GM12878 (cell line): ENCODE measurements at regions not wholly inside any gene's neighbourhood (a gene's known extent, or its start where the extent isn't known, plus 50 kb on each side); places are given as distances from the start of the nearest gene placed in this dataset.

Experiments
- ATAC-seq: fragments of 200-7000 bp; cut with Tn5 transposase; 3 replicates; pipeline ENCODE4 v1.9.1; 2020; ENCODE audit warnings: mild to moderate bottlenecking, moderate library complexity
- BruUV-seq: library from RNA; stranded (reverse); fragments of 400-500 nt; replicated peaks from 2 replicates; lab custom pipeline; 2021; lab: Mats Ljungman, UMichigan
- CTCF ChIA-PET: fragments of 300-600 bp; sonication (Branson Sonifier 250); formaldehyde crosslinking; extraction: SDS; loops from one replicate; lab custom pipeline; 2021; ENCODE audit warnings: inconsistent platforms; lab: Yijun Ruan, JAX
- POLR2A ChIA-PET: fragments of 350-600 bp; formaldehyde crosslinking; extraction: SDS; loops from one replicate; lab custom pipeline; 2021; ENCODE audit warnings: inconsistent platforms; lab: Charles Lee
- RAD21 ChIA-PET: fragments of 300-600 bp; sonication (Branson Sonifier 250); formaldehyde crosslinking; loops from one replicate; lab custom pipeline; 2023; ENCODE audit warnings: antibody characterized with exemption; ENCODE audit not compliant: unreplicated experiment; lab: Charles Lee
- SMC1A ChIA-PET: fragments of 300-600 bp; sonication (Branson Sonifier 250); formaldehyde crosslinking; loops from one replicate; lab custom pipeline; 2023; ENCODE audit not compliant: unreplicated experiment, uncharacterized antibody; lab: Charles Lee
- DNase-seq: peaks from one replicate; pipeline ENCODE4 v3.0.0-alpha.2; 2011; ENCODE audit warnings: low read depth, low spot score
- FAIRE-seq: peaks from 3 replicates; lab custom pipeline; 2011; peaks lifted over from hg19 to GRCh38; lab: Jason Lieb, UNC
- H2AFZ ChIP-seq: 2 replicates; pipeline ENCODE4 v1.6.0; 2011; ENCODE audit warnings: low read depth, low read length, control low read depth; ENCODE audit not compliant: control insufficient read depth
- H3K27ac ChIP-seq: 2 replicates; pipeline ENCODE4 v1.5.1; 2011; ENCODE audit warnings: control low read depth; ENCODE audit not compliant: control insufficient read depth, insufficient read depth
- H3K27me3 ChIP-seq, 2 experiments: replicated peaks in 1 of 2; 2 replicates each; pipeline versions ENCODE4 v1.6.0 to v1.6.1; 2011; ENCODE audit warnings: low read length in 1 of 2; ENCODE audit not compliant: control insufficient read depth in 2 of 2, insufficient read depth in 2 of 2
- H3K36me3 ChIP-seq, 2 experiments: 2 replicates each; pipeline ENCODE4 v1.5.1; 2011; ENCODE audit warnings: low read length in 1 of 2; ENCODE audit not compliant: control insufficient read depth in 2 of 2, insufficient read depth in 2 of 2
- H3K4me1 ChIP-seq: 2 replicates; pipeline ENCODE4 v1.6.1; 2011; ENCODE audit warnings: mild to moderate bottlenecking, low read length, moderate library complexity, mixed read lengths; ENCODE audit not compliant: control insufficient read depth, insufficient read depth
- H3K4me2 ChIP-seq: 2 replicates; pipeline ENCODE4 v1.6.0; 2011; ENCODE audit warnings: control low read depth; ENCODE audit not compliant: control insufficient read depth, insufficient read depth
- H3K4me3 ChIP-seq: fragments of 200-600 bp; sonication (generic); 2 replicates; pipeline ENCODE4 v1.5.1; 2016
- H3K79me2 ChIP-seq: 2 replicates; pipeline ENCODE4 v1.6.0; 2011; ENCODE audit warnings: low read length; ENCODE audit not compliant: control insufficient read depth, insufficient read depth
- H3K9ac ChIP-seq: 2 replicates; pipeline ENCODE4 v1.8.0; 2011; ENCODE audit warnings: low read length, control low read depth, mixed read lengths; ENCODE audit not compliant: control insufficient read depth, insufficient read depth
- H3K9me3 ChIP-seq: replicated peaks from 3 replicates; pipeline ENCODE4 v1.5.1; 2011; ENCODE audit warnings: mild to moderate bottlenecking, low read length; ENCODE audit not compliant: control insufficient read depth, insufficient read depth
- H4K20me1 ChIP-seq: 2 replicates; pipeline ENCODE4 v1.6.0; 2011; ENCODE audit not compliant: control insufficient read depth, insufficient read depth
- CBX5 ChIP-seq: sonication (generic); IDR thresholded peaks from 2 replicates; pipeline ENCODE4 v1.6.1; 2016; ENCODE audit warnings: low read depth, moderate library complexity, mild to moderate bottlenecking, inconsistent platforms
- CHD2 ChIP-seq: IDR thresholded peaks from 2 replicates; pipeline ENCODE4 v1.6.1; 2011; ENCODE audit warnings: low read depth, low read length, improper control_type of control experiment, borderline replicate concordance
- CREB1 ChIP-seq: IDR thresholded peaks from 2 replicates; pipeline ENCODE4 v1.6.1; 2012; ENCODE audit warnings: low read depth, mild to moderate bottlenecking, inconsistent platforms
- IRF5 ChIP-seq: fragments of 450-650 bp; IDR thresholded peaks from 2 replicates; pipeline ENCODE4 v1.6.1; 2017; ENCODE audit warnings: borderline replicate concordance
- MAX ChIP-seq: IDR thresholded peaks from 2 replicates; pipeline ENCODE4 v1.6.1; 2012; ENCODE audit warnings: low read depth, low read length, improper control_type of control experiment
- MLLT1 ChIP-seq: fragments of 450-650 bp; IDR thresholded peaks from 2 replicates; pipeline ENCODE4 v1.6.1; 2016; ENCODE audit warnings: mild to moderate bottlenecking
- NKRF ChIP-seq: fragments of 450-650 bp; conservative IDR thresholded peaks from 2 replicates; pipeline ENCODE4 v1.6.1; 2017; ENCODE audit warnings: mild to moderate bottlenecking, moderate library complexity
- NR2F1 ChIP-seq: fragments of 450-650 bp; conservative IDR thresholded peaks from 2 replicates; pipeline ENCODE4 v1.6.1; 2017; ENCODE audit warnings: mild to moderate bottlenecking
- PAX8 ChIP-seq: fragments of 450-650 bp; IDR thresholded peaks from 2 replicates; pipeline ENCODE4 v1.6.1; 2017; ENCODE audit warnings: mild to moderate bottlenecking, moderate library complexity
- RUNX3 ChIP-seq: IDR thresholded peaks from 2 replicates; pipeline ENCODE4 v1.6.1; 2012; ENCODE audit warnings: low read length, inconsistent platforms
- YY1 ChIP-seq: IDR thresholded peaks from 2 replicates; pipeline ENCODE4 v1.6.1; 2011; ENCODE audit warnings: low read depth, mild to moderate bottlenecking, low read length
- WGBS: methylation state at CpG from one replicate; pipeline ENCODE4 v1.1.6; 2016; ENCODE audit warnings: low lambda C conversion rate; ENCODE audit not compliant: insufficient replicate concordance, insufficient coverage; ENCODE audit errors: missing lambda C conversion rate; 5-methylcytosine and 5-hydroxymethylcytosine counted together
- in situ Hi-C: fragments of 300-500 bp; cut with MboI; formaldehyde crosslinking; loops from 9 replicates; pipeline ENCODE4 v1.14.3; 2018; ENCODE audit warnings: mixed read lengths
- intact Hi-C: fragments of 100-400 bp; cut with micrococcal nuclease; formaldehyde crosslinking; loops from one replicate; pipeline ENCODE4 v1.14.2; 2022; ENCODE audit not compliant: unreplicated experiment

- ChIA-PET SMC1A (interaction anchor here (1.4 kb wide), 1 partner anchor 8 kb away, joined by 5 read pairs; no protein-coding TSS in a partner anchor), POLR2A (no interaction called here), CTCF (no interaction called here), RAD21 (no interaction called here)
- DNase-seq (no peak), ATAC-seq (no peak), FAIRE-seq (no peak)
- Histone ChIP-seq H3K9ac (no peak overlapping the region), H4K20me1 (no peaks in the 10 kb centered on the region), H3K9me3 (peaks cover 4% of the 10 kb centered on the region; the same call in 1 of the 3 replicates), H3K4me2 (no peak overlapping the region), H3K27me3 (no peaks in the 10 kb centered on the region), H3K4me1 (no peaks in the 10 kb centered on the region), H3K27ac (no peak overlapping the region), H3K36me3 (no peaks in the 10 kb centered on the region), H3K79me2 (no peaks in the 10 kb centered on the region), H3K4me3 (no peak overlapping the region), H2AFZ (no peak overlapping the region)
- in situ Hi-C loops (no loop called here), intact Hi-C loops (no loop called here)
- BruUV-seq = no TSS peak
- TF ChIP-seq CHD2 = no peak
- TF ChIP-seq RUNX3 = no peak
- no peak for TF ChIP-seq MAX
- TF ChIP-seq YY1 = no peak
- TF ChIP-seq PAX8 = no peak
- TF ChIP-seq CBX5 = no peak
- no peak for TF ChIP-seq CREB1
- no peak for TF ChIP-seq MLLT1
- no peak for TF ChIP-seq NR2F1
- TF ChIP-seq NKRF = no peak
- TF ChIP-seq IRF5 = no peak
- 44% methylated on average over 2 of the region's 2 CpGs for WGBS
These were observed 472.4 kb downstream of the DIPK2A start for GRCh38 chr3:144444061-144444460.
